SK-N-SH (cell line): ENCODE measurements at regions not wholly inside any gene's neighbourhood (a gene's known extent, or its start where the extent isn't known, plus 50 kb on each side); places are given as distances from the start of the nearest gene placed in this dataset.

Experiments
- CTCF ChIA-PET: fragments of 300-600, 350-600 bp; formaldehyde crosslinking; extraction: SDS; loops from one replicate; lab custom pipeline; 2021; lab: Yijun Ruan, JAX
- POLR2A ChIA-PET: fragments of 350-600 bp; sonication (Branson Sonifier 250); formaldehyde crosslinking; extraction: SDS; loops from one replicate; lab custom pipeline; 2020; ENCODE audit warnings: antibody characterized with exemption, inconsistent platforms; lab: Yijun Ruan, JAX
- DNase-seq: peaks from one replicate; pipeline ENCODE4 v3.0.0; 2012
- H2AFZ ChIP-seq: fragments of 200-600 bp; sonication (generic); 2 replicates; pipeline ENCODE4 v1.8.1; 2016; ENCODE audit warnings: antibody characterized with exemption, mild to moderate bottlenecking, low read depth
- H3F3A ChIP-seq: fragments of 200-600 bp; sonication (generic); replicated peaks from 2 replicates; pipeline ENCODE3; 2016; ENCODE audit warnings: antibody characterized with exemption, mild to moderate bottlenecking; ENCODE audit not compliant: insufficient read depth
- H3K27ac ChIP-seq, 2 experiments: fragments of 200-500 bp in 1 of 2; fragments of 200-600 bp in 1 of 2; sonication (Bioruptor generic) in 1 of 2; sonication (generic), shearing (Covaris generic) in 1 of 2; 2 replicates each; pipeline versions ENCODE4 v1.5.1 to v1.6.1; 2014 to 2016; ENCODE audit warnings: low read depth in 2 of 2, inconsistent platforms in 1 of 2, low read length in 1 of 2, mild to moderate bottlenecking in 1 of 2, mixed read lengths in 1 of 2
- H3K27me3 ChIP-seq: fragments of 200-600 bp; sonication (generic), shearing (Covaris generic); 2 replicates; pipeline ENCODE4 v1.6.1; 2016; ENCODE audit warnings: mixed run types; ENCODE audit not compliant: insufficient read depth
- H3K36me3 ChIP-seq, 2 experiments: fragments of 200-500 bp in 1 of 2; fragments of 200-600 bp in 1 of 2; sonication (Bioruptor generic) in 1 of 2; sonication (generic) in 1 of 2; replicated peaks in 1 of 2; 2 replicates each; pipeline versions ENCODE3 to v1.5.1; 2014 to 2016; ENCODE audit warnings: low read length in 1 of 2, mild to moderate bottlenecking in 1 of 2; ENCODE audit not compliant: insufficient read depth in 2 of 2, control insufficient read depth in 1 of 2
- H3K4me1 ChIP-seq, 2 experiments: fragments of 200-500 bp in 1 of 2; fragments of 200-600 bp in 1 of 2; sonication (Bioruptor generic) in 1 of 2; sonication (generic), shearing (Covaris generic) in 1 of 2; 2 replicates each; pipeline versions ENCODE4 v1.5.1 to v1.6.1; 2014 to 2016; ENCODE audit warnings: low read depth in 1 of 2, low read length in 1 of 2, mixed run types in 1 of 2; ENCODE audit not compliant: insufficient read depth in 2 of 2, control insufficient read depth in 1 of 2
- H3K4me2 ChIP-seq: fragments of 200-600 bp; sonication (generic), shearing (Covaris generic); 2 replicates; pipeline ENCODE4 v1.6.1; 2017; ENCODE audit warnings: mixed run types
- H3K4me3 ChIP-seq, 2 experiments: fragments of 200-500 bp in 1 of 2; fragments of 200-600 bp in 1 of 2; sonication (Bioruptor generic) in 1 of 2; sonication (generic), shearing (Covaris generic) in 1 of 2; 2 replicates each; pipeline versions ENCODE4 v1.5.1 to v1.8.1; 2014 to 2016; ENCODE audit warnings: low read depth in 2 of 2, inconsistent platforms in 1 of 2, low read length in 1 of 2, mild to moderate bottlenecking in 1 of 2, mixed read lengths in 1 of 2, moderate library complexity in 1 of 2
- H3K79me2 ChIP-seq: fragments of 200-600 bp; sonication (generic); 2 replicates; pipeline ENCODE4 v1.8.1; 2017; ENCODE audit warnings: mild to moderate bottlenecking; ENCODE audit not compliant: insufficient read depth
- H3K9ac ChIP-seq: fragments of 200-600 bp; sonication (generic); 2 replicates; pipeline ENCODE4 v1.6.1; 2017; ENCODE audit warnings: mixed run types
- H3K9me2 ChIP-seq: fragments of 200-600 bp; sonication (generic); 2 replicates; pipeline ENCODE4 v1.6.1; 2017; ENCODE audit warnings: mixed run types
- H3K9me3 ChIP-seq: fragments of 200-600 bp; sonication (generic); 2 replicates; pipeline ENCODE4 v1.6.1; 2017; ENCODE audit warnings: mixed run types, mild to moderate bottlenecking, moderate library complexity
- H4K20me1 ChIP-seq: fragments of 200-600 bp; sonication (generic); 2 replicates; pipeline ENCODE4 v1.6.1; 2017; ENCODE audit warnings: mild to moderate bottlenecking, mixed run types; ENCODE audit not compliant: insufficient read depth
- ELF1 ChIP-seq: IDR thresholded peaks from 2 replicates; pipeline ENCODE4 v1.4.0; 2012
- EZH2phosphoT487 ChIP-seq: fragments of 200-600 bp; sonication (generic); IDR thresholded peaks from 2 replicates; pipeline ENCODE4 v1.6.1; 2017; ENCODE audit warnings: low read depth, mixed run types, mild to moderate bottlenecking, antibody characterized with exemption, moderate library complexity, borderline replicate concordance
- FOSL2 ChIP-seq: IDR thresholded peaks from 2 replicates; pipeline ENCODE4 v1.4.0; 2012; ENCODE audit warnings: low read depth, mild to moderate bottlenecking, moderate library complexity, borderline replicate concordance
- FOXJ3 ChIP-seq: sonication (generic); formaldehyde crosslinking; IDR thresholded peaks from 2 replicates; pipeline ENCODE4 v1.5.1; 2020; ENCODE audit warnings: mild to moderate bottlenecking, missing genetic modification reagents
- FOXM1 ChIP-seq: IDR thresholded peaks from 2 replicates; pipeline ENCODE4 v1.4.0; 2012; ENCODE audit warnings: low read depth, mild to moderate bottlenecking
- GABPA ChIP-seq: IDR thresholded peaks from 2 replicates; pipeline ENCODE4 v1.4.0; 2012; ENCODE audit warnings: low read depth, mild to moderate bottlenecking
- JUND ChIP-seq: IDR thresholded peaks from 2 replicates; pipeline ENCODE4 v1.4.0; 2012
- MAX ChIP-seq: IDR thresholded peaks from 2 replicates; pipeline ENCODE4 v1.4.0; 2012; ENCODE audit warnings: low read depth
- MEF2A ChIP-seq: IDR thresholded peaks from 2 replicates; pipeline ENCODE4 v1.4.0; 2012; ENCODE audit warnings: low read depth, borderline replicate concordance
- MXI1 ChIP-seq: IDR thresholded peaks from 2 replicates; pipeline ENCODE4 v1.6.1; 2012; ENCODE audit warnings: mild to moderate bottlenecking, low read depth, low read length, improper control_type of control experiment
- NFIC ChIP-seq: IDR thresholded peaks from 2 replicates; pipeline ENCODE4 v1.4.0; 2012; ENCODE audit warnings: borderline replicate concordance
- NRF1 ChIP-seq: IDR thresholded peaks from 2 replicates; pipeline ENCODE4 v1.6.1; 2012; ENCODE audit warnings: low read depth, mild to moderate bottlenecking, low read length
- POLR2AphosphoS5 ChIP-seq: IDR thresholded peaks from 2 replicates; pipeline ENCODE4 v1.6.1; 2012; ENCODE audit warnings: low read depth, low read length
- RCOR1 ChIP-seq: fragments of 150-350 bp; IDR thresholded peaks from 2 replicates; pipeline ENCODE4 v1.6.1; 2017; ENCODE audit warnings: antibody characterized with exemption, low read length
- RXRA ChIP-seq: IDR thresholded peaks from 2 replicates; pipeline ENCODE4 v1.4.0; 2012; ENCODE audit warnings: low read depth, mild to moderate bottlenecking, borderline replicate concordance
- TCF12 ChIP-seq: IDR thresholded peaks from 2 replicates; pipeline ENCODE4 v1.4.0; 2012
- USF2 ChIP-seq: fragments of 150-350 bp; IDR thresholded peaks from 2 replicates; pipeline ENCODE4 v1.6.1; 2017; ENCODE audit warnings: antibody characterized with exemption, low read length, low read depth, borderline replicate concordance
- ZBTB33 ChIP-seq: IDR thresholded peaks from 2 replicates; pipeline ENCODE4 v1.4.0; 2012; ENCODE audit warnings: low read depth, borderline replicate concordance
- WGBS: methylation state at CpG from one replicate; pipeline ENCODE4 v1.1.6; 2017; ENCODE audit warnings: low lambda C conversion rate; 5-methylcytosine and 5-hydroxymethylcytosine counted together

- Histone ChIP-seq H3K27ac (no peak overlapping the region), H3K9me3 (no peaks in the 10 kb centered on the region; the same call in 1 of the 2 replicates), H3K4me3 (no peak overlapping the region), H3K79me2 (no peaks in the 10 kb centered on the region), H3K36me3 (no peaks in the 10 kb centered on the region), H3K9me2 (no peaks in the 10 kb centered on the region), H4K20me1 (no peaks in the 10 kb centered on the region), H3K4me2 (no peak overlapping the region), H3K4me1 (no peaks in the 10 kb centered on the region), H3K9ac (no peak overlapping the region), H3F3A (no peaks in the 10 kb centered on the region), H2AFZ (no peak overlapping the region), H3K27me3 (no peaks in the 10 kb centered on the region)
- WGBS, result 34% methylated on average over 2 of the region's 2 CpGs
- CTCF ChIA-PET, result no interaction called here
- TF ChIP-seq POLR2AphosphoS5, result no peak
- TF ChIP-seq MAX, result no peak
- no peak for TF ChIP-seq MXI1
- no peak for TF ChIP-seq FOXJ3 (CRISPR knock-in tag)
- TF ChIP-seq RCOR1, result no peak
- no peak for TF ChIP-seq JUND
- no peak for TF ChIP-seq FOXM1
- no peak for TF ChIP-seq MEF2A
- TF ChIP-seq ZBTB33, result no peak
- TF ChIP-seq NFIC, result no peak
- TF ChIP-seq USF2, result no peak
- no peak for TF ChIP-seq EZH2phosphoT487
- TF ChIP-seq TCF12, result no peak
- TF ChIP-seq ELF1, result no peak
- no peak for TF ChIP-seq GABPA
- TF ChIP-seq FOSL2, result no peak
- no peak for TF ChIP-seq NRF1
- TF ChIP-seq RXRA, result no peak
- POLR2A ChIA-PET, result no interaction called here
- DNase-seq, result no peak
Observed at GRCh38 chr4:136246876-136247275, 1285.4 kb downstream of the PCDH18 start.
